ENCODE measurements at regions not wholly inside any gene's neighbourhood (a gene's known extent, or its start where the extent isn't known, plus 50 kb on each side); places are given as distances from the start of the nearest gene placed in this dataset.

DNA sequence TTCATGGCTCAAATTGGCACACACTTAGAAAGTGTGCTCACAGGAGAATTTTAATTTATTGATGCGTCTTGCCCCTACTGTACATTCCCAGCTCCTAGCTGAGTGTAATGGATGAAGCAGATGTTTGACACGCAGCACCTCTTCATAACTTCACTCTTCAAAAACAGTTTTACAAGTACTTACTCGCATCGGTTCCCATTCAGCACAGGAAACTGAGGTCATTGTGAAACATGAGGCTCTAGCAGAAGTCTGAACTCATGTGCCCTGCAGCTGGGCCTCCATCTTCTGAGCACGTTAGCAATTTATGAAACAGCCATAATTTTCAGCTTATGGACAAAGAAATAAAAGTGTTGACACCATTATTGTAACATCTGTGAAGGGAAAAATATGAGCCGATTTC lies 558.9 kb upstream of the MGMT start:
- DNase-seq (ENCODE audit: low read depth, low spot score), result no peak
- ChIA-PET POLR2A (no interaction called here), CTCF (no interaction called here)
- TF ChIP-seq, protein P1, sequence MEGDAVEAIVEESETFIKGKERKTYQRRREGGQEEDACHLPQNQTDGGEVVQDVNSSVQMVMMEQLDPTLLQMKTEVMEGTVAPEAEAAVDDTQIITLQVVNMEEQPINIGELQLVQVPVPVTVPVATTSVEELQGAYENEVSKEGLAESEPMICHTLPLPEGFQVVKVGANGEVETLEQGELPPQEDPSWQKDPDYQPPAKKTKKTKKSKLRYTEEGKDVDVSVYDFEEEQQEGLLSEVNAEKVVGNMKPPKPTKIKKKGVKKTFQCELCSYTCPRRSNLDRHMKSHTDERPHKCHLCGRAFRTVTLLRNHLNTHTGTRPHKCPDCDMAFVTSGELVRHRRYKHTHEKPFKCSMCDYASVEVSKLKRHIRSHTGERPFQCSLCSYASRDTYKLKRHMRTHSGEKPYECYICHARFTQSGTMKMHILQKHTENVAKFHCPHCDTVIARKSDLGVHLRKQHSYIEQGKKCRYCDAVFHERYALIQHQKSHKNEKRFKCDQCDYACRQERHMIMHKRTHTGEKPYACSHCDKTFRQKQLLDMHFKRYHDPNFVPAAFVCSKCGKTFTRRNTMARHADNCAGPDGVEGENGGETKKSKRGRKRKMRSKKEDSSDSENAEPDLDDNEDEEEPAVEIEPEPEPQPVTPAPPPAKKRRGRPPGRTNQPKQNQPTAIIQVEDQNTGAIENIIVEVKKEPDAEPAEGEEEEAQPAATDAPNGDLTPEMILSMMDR (IDR thresholded peaks at IDR 0.05; ENCODE audit: insufficient read depth, low read length, missing control alignments), result no peak
- H3K4me3 ChIP-seq (ENCODE audit: low read depth, low read length), result no peak overlapping the region

DNA sequence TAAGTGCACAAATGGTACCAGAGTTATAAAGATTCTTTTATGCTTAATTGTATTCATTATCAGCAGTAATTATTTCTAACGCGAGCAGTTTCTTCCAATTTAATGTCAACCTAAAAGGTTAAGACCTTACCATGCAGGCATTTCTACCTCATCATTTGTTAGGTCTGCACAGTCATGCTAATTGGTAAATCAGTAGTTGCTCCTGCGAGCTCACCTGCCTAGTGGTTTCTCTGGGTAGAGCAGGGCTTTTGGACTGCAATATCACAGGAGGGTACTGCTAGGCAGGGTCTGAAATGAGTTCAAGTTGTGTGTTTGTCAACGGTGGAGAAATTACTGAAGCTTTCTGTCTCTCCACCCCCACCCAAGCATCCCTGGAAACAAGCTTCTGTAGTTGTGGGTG lies 558.5 kb upstream of the MGMT start:
- CTCF ChIA-PET, result no interaction called here
- no peak for DNase-seq (ENCODE audit: low read depth, low spot score)
- POLR2A ChIA-PET, result no interaction called here

DNA sequence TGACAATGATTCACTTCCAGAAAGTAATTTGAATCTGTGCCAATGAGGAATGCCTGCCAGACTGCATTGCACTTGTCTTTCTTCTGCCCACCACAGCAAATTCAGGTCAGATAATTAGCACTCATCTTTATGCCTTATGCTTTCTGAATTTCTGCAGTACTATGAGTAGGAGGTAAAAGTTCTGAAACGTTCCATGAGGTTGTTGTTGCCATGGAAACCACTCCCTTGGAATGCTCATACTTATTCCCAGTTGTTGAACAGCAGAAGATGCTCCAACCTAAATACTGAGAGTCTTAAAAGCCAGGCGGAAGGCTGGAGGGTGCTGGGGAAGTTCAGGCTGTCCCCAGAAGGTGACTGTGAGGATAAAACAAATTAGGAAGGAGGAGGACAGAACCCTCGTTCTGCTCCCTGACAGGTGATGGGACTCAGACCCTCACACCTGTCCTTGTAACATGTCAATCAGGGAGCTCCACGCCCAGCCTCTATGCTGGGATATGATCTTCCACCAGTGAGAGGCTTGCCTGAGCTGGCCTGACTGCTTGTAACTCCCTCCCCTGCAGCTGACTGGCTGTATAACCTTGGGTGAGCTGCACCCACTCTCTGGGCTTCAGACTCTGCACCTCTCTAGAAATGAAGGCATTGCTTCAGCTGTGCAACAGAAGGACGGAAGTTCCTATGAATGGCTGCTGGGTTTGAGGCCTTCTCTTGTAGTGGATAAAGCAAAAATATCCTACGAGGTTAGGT lies 554.3 kb upstream of the MGMT start:
- POLR2A ChIA-PET, result no interaction called here
- TF ChIP-seq, protein P1 (IDR thresholded peaks at IDR 0.05; ENCODE audit: insufficient read depth, low read length, missing control alignments), result no peak
- CTCF ChIA-PET, result no interaction called here
- no peak overlapping the region for H3K4me3 ChIP-seq (ENCODE audit: low read depth, low read length)
- DNase-seq (ENCODE audit: low read depth, low spot score), result no peak

More for the DNA sequence above, 558.5 kb upstream of the MGMT start:
- H3K4me3 ChIP-seq (ENCODE audit: low read depth, low read length), result no peak overlapping the region
- TF ChIP-seq, protein P1 (IDR thresholded peaks at IDR 0.05; ENCODE audit: insufficient read depth, low read length, missing control alignments), result no peak

DNA sequence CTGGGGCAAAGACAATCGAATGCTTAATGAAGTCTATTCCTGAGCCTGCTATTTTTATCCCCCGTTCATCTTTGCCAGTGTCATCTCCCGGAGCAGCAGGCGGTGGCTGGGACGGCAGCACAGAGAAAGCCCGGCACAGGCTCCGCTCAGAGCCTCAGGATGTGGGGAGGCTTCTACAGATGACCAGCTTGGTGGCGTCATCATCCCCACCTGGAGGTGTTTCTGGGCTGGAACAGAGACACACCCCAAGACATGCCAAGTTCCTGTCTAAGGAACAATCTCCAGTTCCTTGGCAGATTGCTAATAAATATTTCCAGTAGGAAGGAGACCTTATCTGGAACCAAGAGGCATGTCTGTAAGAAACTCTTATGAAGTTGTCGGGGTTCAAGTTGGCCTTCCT lies 552.4 kb upstream of the MGMT start:
- DNase-seq (ENCODE audit: low read depth, low spot score), result no peak
- TF ChIP-seq, protein P1 (IDR thresholded peaks at IDR 0.05; ENCODE audit: insufficient read depth, low read length, missing control alignments), result no peak
- H3K4me3 ChIP-seq (ENCODE audit: low read depth, low read length), result no peak overlapping the region
- CTCF ChIA-PET, result no interaction called here
- POLR2A ChIA-PET, result no interaction called here

DNA sequence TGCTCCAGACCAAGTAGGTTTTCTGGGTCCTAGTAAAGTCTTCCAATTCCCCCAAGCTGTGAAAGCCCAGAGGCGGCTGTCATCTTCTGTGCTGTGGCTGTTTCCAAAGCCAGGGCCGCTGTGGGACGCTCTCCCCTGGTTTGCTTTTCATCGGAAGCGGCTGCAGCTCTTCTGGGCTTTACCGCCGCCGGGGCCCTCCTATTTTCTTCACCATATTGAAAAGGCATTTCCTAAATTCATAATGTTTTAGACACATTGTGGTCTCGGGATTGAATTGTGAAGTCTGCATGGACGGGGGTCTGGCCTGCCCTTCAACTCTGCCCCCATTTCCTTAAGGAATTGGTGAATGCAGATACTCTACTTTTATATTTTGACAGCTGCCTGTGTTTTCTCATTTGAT lies 551.4 kb upstream of the MGMT start:
- no peak overlapping the region for H3K4me3 ChIP-seq (ENCODE audit: low read depth, low read length)
- CTCF ChIA-PET, result no interaction called here
- POLR2A ChIA-PET, result no interaction called here
- TF ChIP-seq, protein P1 (IDR thresholded peaks at IDR 0.05; ENCODE audit: insufficient read depth, low read length, missing control alignments), result no peak
- DNase-seq (ENCODE audit: low read depth, low spot score), result no peak

DNA sequence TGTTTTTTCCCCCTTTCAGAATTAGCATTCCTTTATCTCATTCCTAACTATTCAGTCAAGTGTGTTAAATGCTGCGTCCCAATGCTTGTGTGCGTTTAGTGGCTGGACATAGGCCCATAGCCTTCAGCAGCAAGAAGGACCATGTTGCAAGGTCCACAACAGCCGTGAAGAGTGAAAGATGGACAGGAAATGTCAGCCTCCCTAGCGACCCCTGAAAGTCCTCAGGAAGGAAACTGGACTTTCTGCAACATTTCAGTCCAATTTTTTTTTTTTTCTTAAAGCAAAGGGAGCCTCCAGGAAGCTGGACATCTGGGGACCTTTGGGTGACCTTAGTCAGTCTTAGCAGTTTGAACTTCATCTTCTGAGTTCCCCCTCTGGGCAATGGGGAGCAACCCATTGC lies 550.7 kb upstream of the MGMT start:
- ChIA-PET POLR2A (no interaction called here), CTCF (no interaction called here)
- no peak for DNase-seq (ENCODE audit: low read depth, low spot score)
- TF ChIP-seq, protein P1 (IDR thresholded peaks at IDR 0.05; ENCODE audit: insufficient read depth, low read length, missing control alignments), result no peak
- H3K4me3 ChIP-seq (ENCODE audit: low read depth, low read length), result no peak overlapping the region
